ENCODE measurements at regions not wholly inside any gene's neighbourhood (a gene's known extent, or its start where the extent isn't known, plus 50 kb on each side); places are given as distances from the start of the nearest gene placed in this dataset.
"Not testable (repeated sequence)": the region's sequence is repeated elsewhere in the genome, so short reads cannot be mapped to it uniquely, and the experiment has no call there.

GRCh38 chr2:200104015-200104414 is 148.6 kb downstream of the MAIP1 start:
- no peak for DNase-seq

GRCh38 chr2:200107514-200108217 is 152.3 kb downstream of the MAIP1 start:
- DNase-seq, result no peak

- no peak for DNase-seq
Observed at GRCh38 chr2:200109421-200109820, 154.0 kb downstream of the MAIP1 start.

GRCh38 chr2:200110381-200110780 is 155.0 kb downstream of the MAIP1 start:
- DNase-seq, result no peak

- not testable (repeated sequence) for DNase-seq
Observed at GRCh38 chr2:200113016-200113799, 157.8 kb downstream of the MAIP1 start.

- no peak for DNase-seq
Observed at GRCh38 chr2:200119236-200119635, 163.9 kb downstream of the MAIP1 start.

GRCh38 chr2:200121931-200122330 is 166.5 kb downstream of the MAIP1 start:
- no peak for DNase-seq

- no peak for DNase-seq
Observed at GRCh38 chr2:200122683-200123082, 167.3 kb downstream of the MAIP1 start.

GRCh38 chr2:200124665-200125368 is 169.4 kb downstream of the MAIP1 start:
- DNase-seq, result not testable (repeated sequence)

- DNase-seq, result no peak
Observed at GRCh38 chr2:200125444-200126284, 170.3 kb downstream of the MAIP1 start.

GRCh38 chr2:200126285-200126670 is 170.9 kb downstream of the MAIP1 start:
- not testable (repeated sequence) for DNase-seq

GRCh38 chr2:200126680-200127079 is 171.3 kb downstream of the MAIP1 start:
- DNase-seq, result not testable (repeated sequence)

- no peak for DNase-seq
Observed at GRCh38 chr2:200127848-200128247, 172.5 kb downstream of the MAIP1 start.

GRCh38 chr2:200128296-200128695 is 172.9 kb downstream of the MAIP1 start:
- no peak for DNase-seq

- no peak for DNase-seq
Observed at GRCh38 chr2:200129721-200130462, 174.5 kb downstream of the MAIP1 start.

- no peak for DNase-seq
Observed at GRCh38 chr2:200130762-200131166, 175.4 kb downstream of the MAIP1 start.

- DNase-seq, result no peak
Observed at GRCh38 chr2:200131307-200131706, 175.2 kb upstream of the SPATS2L start.

GRCh38 chr2:200135082-200135481 is 171.4 kb upstream of the SPATS2L start:
- DNase-seq, result no peak

GRCh38 chr2:200136655-200137054 is 169.8 kb upstream of the SPATS2L start:
- DNase-seq, result no peak

- DNase-seq, result no peak
Observed at GRCh38 chr2:200137271-200137670, 169.2 kb upstream of the SPATS2L start.

- no peak for DNase-seq
Observed at GRCh38 chr2:200137691-200138090, 168.8 kb upstream of the SPATS2L start.
